ENCODE measurements at regions not wholly inside any gene's neighbourhood (a gene's known extent, or its start where the extent isn't known, plus 50 kb on each side); places are given as distances from the start of the nearest gene placed in this dataset.

DNA sequence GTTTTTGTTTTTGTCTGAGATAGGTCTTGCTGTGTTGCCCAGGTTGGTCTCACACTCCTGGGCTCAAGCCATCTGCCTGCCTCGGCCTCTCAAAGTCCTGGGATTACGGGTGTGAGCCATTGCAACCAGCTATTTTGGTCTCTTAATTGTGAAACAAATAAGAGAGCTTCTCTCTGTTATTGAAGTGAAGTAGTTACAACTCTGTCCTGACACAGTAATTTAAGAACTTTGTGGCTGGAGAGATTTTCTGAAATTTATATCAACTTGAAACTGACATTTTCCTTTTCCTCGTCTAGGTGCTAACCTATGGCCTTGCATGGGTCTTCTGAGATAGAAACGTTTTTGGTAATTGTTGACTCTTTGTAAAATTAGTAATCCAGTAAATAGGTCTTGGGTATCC lies 122.1 kb upstream of the DOK5 start:
- Histone ChIP-seq H3K4me1 (ENCODE audit: insufficient read depth, low read length, poor library complexity, severe bottlenecking) (no peaks in the 10 kb centered on the region), H3K9me2 (ENCODE audit: insufficient read depth, low read length) (no peaks in the 10 kb centered on the region), H4K20me1 (ENCODE audit: insufficient read depth, low read length) (no peaks in the 10 kb centered on the region), H3K27ac (ENCODE audit: low read depth, low read length, poor library complexity, severe bottlenecking) (no peak overlapping the region), H3K4me3 (ENCODE audit: low read depth, low read length, poor library complexity, severe bottlenecking) (no peak overlapping the region), H2AFZ (ENCODE audit: low read length) (no peak overlapping the region), H3K36me3 (ENCODE audit: insufficient read depth, low read length) (no peaks in the 10 kb centered on the region), H3K79me2 (ENCODE audit: insufficient read depth, low read depth, low read length) (no peaks in the 10 kb centered on the region), H3K9me3 (ENCODE audit: low read length) (no peaks in the 10 kb centered on the region), H3K4me2 (ENCODE audit: low read length) (no peak overlapping the region)
- TF ChIP-seq EZH2phosphoT487 (IDR thresholded peaks at IDR 0.05; ENCODE audit: borderline replicate concordance, low read depth, low read length) = no peak
- TF ChIP-seq, protein P1, sequence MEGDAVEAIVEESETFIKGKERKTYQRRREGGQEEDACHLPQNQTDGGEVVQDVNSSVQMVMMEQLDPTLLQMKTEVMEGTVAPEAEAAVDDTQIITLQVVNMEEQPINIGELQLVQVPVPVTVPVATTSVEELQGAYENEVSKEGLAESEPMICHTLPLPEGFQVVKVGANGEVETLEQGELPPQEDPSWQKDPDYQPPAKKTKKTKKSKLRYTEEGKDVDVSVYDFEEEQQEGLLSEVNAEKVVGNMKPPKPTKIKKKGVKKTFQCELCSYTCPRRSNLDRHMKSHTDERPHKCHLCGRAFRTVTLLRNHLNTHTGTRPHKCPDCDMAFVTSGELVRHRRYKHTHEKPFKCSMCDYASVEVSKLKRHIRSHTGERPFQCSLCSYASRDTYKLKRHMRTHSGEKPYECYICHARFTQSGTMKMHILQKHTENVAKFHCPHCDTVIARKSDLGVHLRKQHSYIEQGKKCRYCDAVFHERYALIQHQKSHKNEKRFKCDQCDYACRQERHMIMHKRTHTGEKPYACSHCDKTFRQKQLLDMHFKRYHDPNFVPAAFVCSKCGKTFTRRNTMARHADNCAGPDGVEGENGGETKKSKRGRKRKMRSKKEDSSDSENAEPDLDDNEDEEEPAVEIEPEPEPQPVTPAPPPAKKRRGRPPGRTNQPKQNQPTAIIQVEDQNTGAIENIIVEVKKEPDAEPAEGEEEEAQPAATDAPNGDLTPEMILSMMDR (conservative IDR thresholded peaks at IDR 0.05; ENCODE audit: low read length) = no peak
- intact Hi-C loops (cut with micrococcal nuclease; ENCODE audit: unreplicated experiment) = no loop called here
- DNase-seq (ENCODE audit: low spot score) = no peak
- CTCF ChIA-PET (ENCODE audit: unreplicated experiment) = no interaction called here
- POLR2A ChIA-PET = no interaction called here
- no TSS peak for BruUV-seq (replicated peaks)

- Histone ChIP-seq H3K36me3 (ENCODE audit: insufficient read depth, low read length) (no peaks in the 10 kb centered on the region), H3K27ac (ENCODE audit: low read depth, low read length, poor library complexity, severe bottlenecking) (no peak overlapping the region), H2AFZ (ENCODE audit: low read length) (no peak overlapping the region), H3K4me3 (ENCODE audit: low read depth, low read length, poor library complexity, severe bottlenecking) (no peak overlapping the region), H3K9me3 (ENCODE audit: low read length) (no peaks in the 10 kb centered on the region), H4K20me1 (ENCODE audit: insufficient read depth, low read length) (no peaks in the 10 kb centered on the region), H3K79me2 (ENCODE audit: insufficient read depth, low read depth, low read length) (no peaks in the 10 kb centered on the region), H3K4me1 (ENCODE audit: insufficient read depth, low read length, poor library complexity, severe bottlenecking) (no peaks in the 10 kb centered on the region), H3K4me2 (ENCODE audit: low read length) (no peak overlapping the region), H3K9me2 (ENCODE audit: insufficient read depth, low read length) (no peaks in the 10 kb centered on the region)
- POLR2A ChIA-PET = interaction anchor here (0.7 kb wide), 1 partner anchor 34 kb away, joined by 3 read pairs; no protein-coding TSS in a partner anchor
- intact Hi-C loops (cut with micrococcal nuclease; ENCODE audit: unreplicated experiment) = no loop called here
- TF ChIP-seq EZH2phosphoT487 (IDR thresholded peaks at IDR 0.05; ENCODE audit: borderline replicate concordance, low read depth, low read length) = no peak
- TF ChIP-seq, protein P1 (conservative IDR thresholded peaks at IDR 0.05; ENCODE audit: low read length) = no peak
- no peak for DNase-seq (ENCODE audit: low spot score)
- CTCF ChIA-PET (ENCODE audit: unreplicated experiment) = no interaction called here
- BruUV-seq (replicated peaks) = no TSS peak
These were observed 119.6 kb upstream of the DOK5 start for GRCh38 chr20:54355631-54356280.

DNA sequence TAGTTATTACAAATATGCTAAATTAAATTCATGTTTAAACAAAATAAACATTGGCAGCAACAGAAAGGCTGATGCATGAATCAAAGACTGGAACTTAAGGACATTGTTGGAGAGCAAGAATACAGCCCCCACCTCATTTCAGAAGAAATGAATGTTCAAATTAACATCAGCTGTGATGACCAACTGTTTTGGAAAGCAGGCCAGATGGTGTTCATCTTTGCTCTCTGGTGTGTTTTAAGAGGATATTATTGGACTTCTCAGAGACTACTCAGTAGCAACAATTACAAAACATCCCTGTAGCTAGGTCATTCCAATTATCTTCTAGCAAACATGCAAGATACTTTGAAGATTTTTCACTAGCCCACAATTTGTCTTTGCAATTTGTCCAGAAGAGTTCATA lies 118.6 kb upstream of the DOK5 start:
- DNase-seq (ENCODE audit: low spot score) = no peak
- Histone ChIP-seq H3K79me2 (ENCODE audit: insufficient read depth, low read depth, low read length) (no peaks in the 10 kb centered on the region), H4K20me1 (ENCODE audit: insufficient read depth, low read length) (no peaks in the 10 kb centered on the region), H2AFZ (ENCODE audit: low read length) (no peak overlapping the region), H3K4me1 (ENCODE audit: insufficient read depth, low read length, poor library complexity, severe bottlenecking) (no peaks in the 10 kb centered on the region), H3K9me2 (ENCODE audit: insufficient read depth, low read length) (no peaks in the 10 kb centered on the region), H3K9me3 (ENCODE audit: low read length) (no peaks in the 10 kb centered on the region), H3K4me2 (ENCODE audit: low read length) (no peak overlapping the region), H3K36me3 (ENCODE audit: insufficient read depth, low read length) (no peaks in the 10 kb centered on the region), H3K27ac (ENCODE audit: low read depth, low read length, poor library complexity, severe bottlenecking) (no peak overlapping the region), H3K4me3 (ENCODE audit: low read depth, low read length, poor library complexity, severe bottlenecking) (no peak overlapping the region)
- intact Hi-C loops (cut with micrococcal nuclease; ENCODE audit: unreplicated experiment) = no loop called here
- no TSS peak for BruUV-seq (replicated peaks)
- TF ChIP-seq, protein P1 (conservative IDR thresholded peaks at IDR 0.05; ENCODE audit: low read length) = no peak
- no peak for TF ChIP-seq EZH2phosphoT487 (IDR thresholded peaks at IDR 0.05; ENCODE audit: borderline replicate concordance, low read depth, low read length)
- POLR2A ChIA-PET = interaction anchor here (0.6 kb wide), 1 partner anchor 531 kb away, joined by 3 read pairs; no protein-coding TSS in a partner anchor
- CTCF ChIA-PET (ENCODE audit: unreplicated experiment) = no interaction called here

Measured in OCI-LY7 (cell line).